ENCODE measurements at regions not wholly inside any gene's neighbourhood (a gene's known extent, or its start where the extent isn't known, plus 50 kb on each side); places are given as distances from the start of the nearest gene placed in this dataset.

DNA sequence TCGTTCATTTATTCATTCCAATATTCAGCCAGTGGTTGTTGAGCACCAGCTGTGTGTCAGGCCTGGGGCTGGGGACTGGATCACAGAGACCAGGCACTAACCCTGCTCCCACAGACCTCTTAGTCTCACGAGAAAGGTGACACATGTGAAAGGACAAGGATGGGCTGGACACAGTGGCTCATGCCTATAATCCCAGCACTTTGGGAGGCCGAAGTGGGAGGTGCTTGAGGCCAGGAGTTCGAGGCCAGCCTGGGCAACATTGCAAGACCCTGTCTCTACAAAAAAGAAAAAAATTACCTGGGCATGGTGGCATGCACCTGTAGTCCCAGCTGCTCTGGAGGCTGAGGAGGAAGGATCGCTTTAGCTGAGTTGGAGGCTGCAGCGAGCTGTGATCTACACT is 105.9 kb upstream of the SDK1 start (continued):
- TF ChIP-seq TAF1 (IDR thresholded peaks at IDR 0.05; ENCODE audit: borderline replicate concordance, low read depth, low read length), result no peak
- TF ChIP-seq, protein P1, sequence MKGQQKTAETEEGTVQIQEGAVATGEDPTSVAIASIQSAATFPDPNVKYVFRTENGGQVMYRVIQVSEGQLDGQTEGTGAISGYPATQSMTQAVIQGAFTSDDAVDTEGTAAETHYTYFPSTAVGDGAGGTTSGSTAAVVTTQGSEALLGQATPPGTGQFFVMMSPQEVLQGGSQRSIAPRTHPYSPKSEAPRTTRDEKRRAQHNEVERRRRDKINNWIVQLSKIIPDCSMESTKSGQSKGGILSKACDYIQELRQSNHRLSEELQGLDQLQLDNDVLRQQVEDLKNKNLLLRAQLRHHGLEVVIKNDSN (IDR thresholded peaks at IDR 0.05; ENCODE audit: borderline replicate concordance, low read depth), result no peak
- no peak for TF ChIP-seq RXRA (IDR thresholded peaks at IDR 0.05; ENCODE audit: borderline replicate concordance, low read depth)
- no peak for TF ChIP-seq EZH2phosphoT487 (IDR thresholded peaks at IDR 0.05; ENCODE audit: borderline replicate concordance, low read depth)
- no peak for TF ChIP-seq NFIC (IDR thresholded peaks at IDR 0.05; ENCODE audit: borderline replicate concordance)
- no peak for TF ChIP-seq SIN3A (IDR thresholded peaks at IDR 0.05; ENCODE audit: borderline replicate concordance, low read depth, low read length)
- no peak for TF ChIP-seq RAD21 (IDR thresholded peaks at IDR 0.05; ENCODE audit: low read length)

DNA sequence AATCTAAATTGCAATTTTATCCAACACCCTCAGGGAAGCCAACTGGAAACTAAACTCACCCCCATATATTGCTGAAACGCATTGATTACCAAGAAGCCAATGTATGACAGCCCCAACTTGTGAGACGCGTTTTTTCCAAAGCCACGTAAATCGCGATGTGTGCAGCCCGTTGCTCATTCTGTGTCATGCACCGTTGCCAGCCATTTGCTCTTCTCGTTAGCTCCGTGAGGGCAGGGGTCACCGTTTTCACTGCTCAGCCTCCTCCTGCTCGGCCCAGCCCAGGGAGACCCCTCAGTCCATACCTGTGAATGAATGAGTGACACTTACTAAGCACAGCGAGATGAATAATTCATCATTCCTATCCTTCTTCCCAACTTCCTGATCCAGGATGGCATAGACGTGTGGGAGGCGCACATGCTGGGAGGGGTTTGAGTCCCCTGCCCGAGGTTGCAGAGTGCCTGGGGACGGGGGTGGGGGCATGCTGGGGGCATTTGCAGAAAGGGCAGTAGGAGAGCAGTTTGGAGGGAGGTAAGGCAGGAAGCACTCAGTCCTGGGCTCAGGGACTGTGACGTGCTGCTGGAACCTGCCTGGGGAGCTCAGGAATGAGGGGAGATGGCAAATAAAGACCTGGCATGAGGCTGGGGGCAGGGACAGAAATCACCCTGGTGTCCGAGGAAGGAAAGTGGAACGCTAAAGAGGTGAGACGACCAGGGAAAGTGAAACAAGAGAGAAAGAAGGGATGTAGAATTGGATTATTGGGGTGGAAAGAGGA is 104.2 kb upstream of the SDK1 start:
- Histone ChIP-seq H3K4me3 (ENCODE audit: low read depth in 2 of 2, low read length in 1 of 2) (no peak overlapping the region), H3K9me2 (no peaks in the 10 kb centered on the region), H2AFZ (ENCODE audit: low read depth) (no peak overlapping the region), H3K36me3 (replicated peaks in 1 of 2; ENCODE audit: control insufficient read depth in 1 of 2, insufficient read depth in 2 of 2, low read length in 1 of 2) (no peaks in the 10 kb centered on the region), H3K4me1 (ENCODE audit: control insufficient read depth in 1 of 2, insufficient read depth in 2 of 2, low read depth in 1 of 2, low read length in 1 of 2) (no peaks in the 10 kb centered on the region), H3K9ac (no peak overlapping the region), H3K27ac (ENCODE audit: low read depth in 2 of 2, low read length in 1 of 2) (no peak overlapping the region), H3K4me2 (no peak overlapping the region), H3K9me3 (no peaks in the 10 kb centered on the region), H3K27me3 (ENCODE audit: insufficient read depth) (no peaks in the 10 kb centered on the region), H4K20me1 (ENCODE audit: insufficient read depth) (no peaks in the 10 kb centered on the region), H3F3A (replicated peaks; ENCODE audit: insufficient read depth) (no peaks in the 10 kb centered on the region), H3K79me2 (ENCODE audit: insufficient read depth) (no peaks in the 10 kb centered on the region)
- whole genome bisulfite sequencing (ENCODE audit: low lambda C conversion rate), result 56% methylated on average over 21 of the region's 21 CpGs
- POLR2A ChIA-PET, result no interaction called here
- TF ChIP-seq, protein P2, sequence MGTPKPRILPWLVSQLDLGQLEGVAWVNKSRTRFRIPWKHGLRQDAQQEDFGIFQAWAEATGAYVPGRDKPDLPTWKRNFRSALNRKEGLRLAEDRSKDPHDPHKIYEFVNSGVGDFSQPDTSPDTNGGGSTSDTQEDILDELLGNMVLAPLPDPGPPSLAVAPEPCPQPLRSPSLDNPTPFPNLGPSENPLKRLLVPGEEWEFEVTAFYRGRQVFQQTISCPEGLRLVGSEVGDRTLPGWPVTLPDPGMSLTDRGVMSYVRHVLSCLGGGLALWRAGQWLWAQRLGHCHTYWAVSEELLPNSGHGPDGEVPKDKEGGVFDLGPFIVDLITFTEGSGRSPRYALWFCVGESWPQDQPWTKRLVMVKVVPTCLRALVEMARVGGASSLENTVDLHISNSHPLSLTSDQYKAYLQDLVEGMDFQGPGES (IDR thresholded peaks at IDR 0.05; ENCODE audit: low read depth, low read length), result no peak
- TF ChIP-seq, protein P3, sequence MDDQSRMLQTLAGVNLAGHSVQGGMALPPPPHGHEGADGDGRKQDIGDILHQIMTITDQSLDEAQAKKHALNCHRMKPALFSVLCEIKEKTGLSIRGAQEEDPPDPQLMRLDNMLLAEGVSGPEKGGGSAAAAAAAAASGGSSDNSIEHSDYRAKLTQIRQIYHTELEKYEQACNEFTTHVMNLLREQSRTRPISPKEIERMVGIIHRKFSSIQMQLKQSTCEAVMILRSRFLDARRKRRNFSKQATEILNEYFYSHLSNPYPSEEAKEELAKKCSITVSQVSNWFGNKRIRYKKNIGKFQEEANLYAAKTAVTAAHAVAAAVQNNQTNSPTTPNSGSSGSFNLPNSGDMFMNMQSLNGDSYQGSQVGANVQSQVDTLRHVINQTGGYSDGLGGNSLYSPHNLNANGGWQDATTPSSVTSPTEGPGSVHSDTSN (IDR thresholded peaks at IDR 0.05), result no peak
- TF ChIP-seq, protein P4, sequence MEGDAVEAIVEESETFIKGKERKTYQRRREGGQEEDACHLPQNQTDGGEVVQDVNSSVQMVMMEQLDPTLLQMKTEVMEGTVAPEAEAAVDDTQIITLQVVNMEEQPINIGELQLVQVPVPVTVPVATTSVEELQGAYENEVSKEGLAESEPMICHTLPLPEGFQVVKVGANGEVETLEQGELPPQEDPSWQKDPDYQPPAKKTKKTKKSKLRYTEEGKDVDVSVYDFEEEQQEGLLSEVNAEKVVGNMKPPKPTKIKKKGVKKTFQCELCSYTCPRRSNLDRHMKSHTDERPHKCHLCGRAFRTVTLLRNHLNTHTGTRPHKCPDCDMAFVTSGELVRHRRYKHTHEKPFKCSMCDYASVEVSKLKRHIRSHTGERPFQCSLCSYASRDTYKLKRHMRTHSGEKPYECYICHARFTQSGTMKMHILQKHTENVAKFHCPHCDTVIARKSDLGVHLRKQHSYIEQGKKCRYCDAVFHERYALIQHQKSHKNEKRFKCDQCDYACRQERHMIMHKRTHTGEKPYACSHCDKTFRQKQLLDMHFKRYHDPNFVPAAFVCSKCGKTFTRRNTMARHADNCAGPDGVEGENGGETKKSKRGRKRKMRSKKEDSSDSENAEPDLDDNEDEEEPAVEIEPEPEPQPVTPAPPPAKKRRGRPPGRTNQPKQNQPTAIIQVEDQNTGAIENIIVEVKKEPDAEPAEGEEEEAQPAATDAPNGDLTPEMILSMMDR (IDR thresholded peaks at IDR 0.05), result no peak
- TF ChIP-seq FOSL2 (IDR thresholded peaks at IDR 0.05; ENCODE audit: borderline replicate concordance, low read depth) (no peak), TCF12 (IDR thresholded peaks at IDR 0.05) (no peak), TAF1 (IDR thresholded peaks at IDR 0.05; ENCODE audit: borderline replicate concordance, low read depth, low read length) (no peak), GATA2 (CRISPR knock-in tag; IDR thresholded peaks at IDR 0.05) (no peak), EZH2phosphoT487 (IDR thresholded peaks at IDR 0.05; ENCODE audit: borderline replicate concordance, low read depth) (no peak), NFIC (IDR thresholded peaks at IDR 0.05; ENCODE audit: borderline replicate concordance) (no peak), RXRA (IDR thresholded peaks at IDR 0.05; ENCODE audit: borderline replicate concordance, low read depth) (no peak), SMC3 (IDR thresholded peaks at IDR 0.05; ENCODE audit: low read depth, low read length) (no peak), POLR2AphosphoS5 (IDR thresholded peaks at IDR 0.05; ENCODE audit: low read depth, low read length) (no peak), MEF2A (IDR thresholded peaks at IDR 0.05; ENCODE audit: borderline replicate concordance, low read depth) (no peak), SIN3A (IDR thresholded peaks at IDR 0.05; ENCODE audit: borderline replicate concordance, low read depth, low read length) (no peak), RAD21 (IDR thresholded peaks at IDR 0.05; ENCODE audit: low read length) (no peak), EP300 (IDR thresholded peaks at IDR 0.05; ENCODE audit: borderline replicate concordance in 1 of 2, low read depth in 1 of 2, low read length in 1 of 2) (no peak)
- TF ChIP-seq, protein P1 (IDR thresholded peaks at IDR 0.05; ENCODE audit: borderline replicate concordance, low read depth), result no peak
- DNase-seq, result no peak
- CTCF ChIA-PET, result interaction anchor here (1.0 to 1.6 kb wide), 3 partner anchors 12 to 1516 kb away, joined by 3 to 6 read pairs (median 6); no protein-coding TSS in a partner anchor
